Prostate gland (tissue), 2 donors: ENCODE measurements at regions not wholly inside any gene's neighbourhood (a gene's known extent, or its start where the extent isn't known, plus 50 kb on each side); places are given as distances from the start of the nearest gene placed in this dataset.
"Not testable (repeated sequence)": the region's sequence is repeated elsewhere in the genome, so short reads cannot be mapped to it uniquely, and the experiment has no call there.

Experiments
- POLR2A ChIP-seq: fragments of 450-650 bp; IDR thresholded peaks from one replicate; pipeline ENCODE4 v1.6.1; 2016; ENCODE audit warnings: antibody characterized with exemption, mild to moderate bottlenecking
- POLR2AphosphoS5 ChIP-seq: sonication (generic); formaldehyde crosslinking; IDR thresholded peaks from one replicate; pipeline ENCODE4 v1.6.1; 2017; ENCODE audit warnings: antibody characterized with exemption
- TF ChIP-seq, protein P1 (sequence below), 4 experiments: fragments of 200-600 bp in 2 of 4; fragments of 450-650 bp in 2 of 4; sonication (generic) in 2 of 4; IDR thresholded peaks; 1 replicate in 3 of 4; 2 replicates in 1 of 4; pipeline ENCODE4 v1.5.1; 2016 to 2019; ENCODE audit warnings: antibody characterized with exemption in 4 of 4, mild to moderate bottlenecking in 2 of 4, moderate library complexity in 2 of 4

DNA sequence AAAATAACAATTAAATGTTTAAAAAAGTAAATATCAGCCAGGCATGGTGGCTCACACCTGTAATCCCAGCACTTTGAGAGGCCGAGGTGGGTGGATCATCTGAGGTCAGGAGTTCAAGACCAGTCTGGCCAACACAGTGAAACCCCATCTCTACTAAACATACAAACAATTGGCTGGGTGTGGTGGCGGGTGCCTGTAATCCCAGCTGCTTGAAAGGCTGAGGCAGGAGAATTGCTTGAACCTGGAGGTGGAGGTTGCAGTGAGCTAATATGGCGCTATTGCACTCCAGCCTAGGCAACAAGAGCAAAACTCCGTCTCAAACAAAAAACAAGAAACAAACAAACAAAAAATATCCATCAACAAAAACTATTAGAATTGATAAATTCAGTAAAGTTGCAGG lies 77.5 kb downstream of the SNX5 start:
- TF ChIP-seq, protein P1, sequence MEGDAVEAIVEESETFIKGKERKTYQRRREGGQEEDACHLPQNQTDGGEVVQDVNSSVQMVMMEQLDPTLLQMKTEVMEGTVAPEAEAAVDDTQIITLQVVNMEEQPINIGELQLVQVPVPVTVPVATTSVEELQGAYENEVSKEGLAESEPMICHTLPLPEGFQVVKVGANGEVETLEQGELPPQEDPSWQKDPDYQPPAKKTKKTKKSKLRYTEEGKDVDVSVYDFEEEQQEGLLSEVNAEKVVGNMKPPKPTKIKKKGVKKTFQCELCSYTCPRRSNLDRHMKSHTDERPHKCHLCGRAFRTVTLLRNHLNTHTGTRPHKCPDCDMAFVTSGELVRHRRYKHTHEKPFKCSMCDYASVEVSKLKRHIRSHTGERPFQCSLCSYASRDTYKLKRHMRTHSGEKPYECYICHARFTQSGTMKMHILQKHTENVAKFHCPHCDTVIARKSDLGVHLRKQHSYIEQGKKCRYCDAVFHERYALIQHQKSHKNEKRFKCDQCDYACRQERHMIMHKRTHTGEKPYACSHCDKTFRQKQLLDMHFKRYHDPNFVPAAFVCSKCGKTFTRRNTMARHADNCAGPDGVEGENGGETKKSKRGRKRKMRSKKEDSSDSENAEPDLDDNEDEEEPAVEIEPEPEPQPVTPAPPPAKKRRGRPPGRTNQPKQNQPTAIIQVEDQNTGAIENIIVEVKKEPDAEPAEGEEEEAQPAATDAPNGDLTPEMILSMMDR (IDR thresholded peaks at IDR 0.05): not testable (repeated sequence)
- TF ChIP-seq POLR2AphosphoS5, POLR2A: not testable (repeated sequence)
